Keratinocyte (primary cell): ENCODE measurements at regions not wholly inside any gene's neighbourhood (a gene's known extent, or its start where the extent isn't known, plus 50 kb on each side); places are given as distances from the start of the nearest gene placed in this dataset.

Experiments
- CTCF ChIP-seq, 3 experiments: IDR thresholded peaks in 1 of 3; conservative IDR thresholded peaks in 1 of 3; optimal IDR thresholded peaks in 1 of 3; 2 replicates in 2 of 3; 3 replicates in 1 of 3; pipeline versions ENCODE3 to v1.5.1; 2011; ENCODE audit warnings: low read length in 3 of 3, mild to moderate bottlenecking in 3 of 3, moderate library complexity in 2 of 3, control low read depth in 1 of 3, inconsistent platforms in 1 of 3; ENCODE audit not compliant: insufficient read depth in 2 of 3; ENCODE audit errors: extremely low read depth in 1 of 3
- EZH2 ChIP-seq: IDR thresholded peaks from one replicate; pipeline ENCODE4 v1.6.1; 2012; ENCODE audit warnings: inconsistent platforms, mild to moderate bottlenecking, low read length, moderate library complexity

GRCh38 chrX:130563476-130563875 lies 161.7 kb downstream of the RBMX2 start:
- TF ChIP-seq CTCF (optimal IDR thresholded peaks at IDR 0.05 in 1 of 3, IDR thresholded peaks at IDR 0.05 in 1 of 3, conservative IDR thresholded peaks at IDR 0.05 in 1 of 3; ENCODE audit: extremely low read depth in 1 of 3, insufficient read depth in 2 of 3, low read length in 3 of 3): no peak
- no peak for TF ChIP-seq EZH2
